Mammary epithelial cell (primary cell): ENCODE measurements at regions not wholly inside any gene's neighbourhood (a gene's known extent, or its start where the extent isn't known, plus 50 kb on each side); places are given as distances from the start of the nearest gene placed in this dataset.

ENCODE experiments used
- EZH2 ChIP-seq: IDR thresholded peaks from 2 replicates; pipeline ENCODE4 v1.6.1; 2012; ENCODE audit warnings: low read length, inconsistent platforms, borderline replicate concordance
- TF ChIP-seq, protein P1 (sequence below), 2 donors: IDR thresholded peaks in 1 of 2; conservative IDR thresholded peaks in 1 of 2; 2 replicates each; pipeline ENCODE4 v1.5.1; 2011 to 2012; ENCODE audit warnings: inconsistent platforms in 2 of 2, low read length in 2 of 2, mild to moderate bottlenecking in 2 of 2, control low read depth in 1 of 2, low read depth in 1 of 2; ENCODE audit not compliant: insufficient read depth in 1 of 2; ENCODE audit errors: extremely low read depth in 1 of 2

DNA sequence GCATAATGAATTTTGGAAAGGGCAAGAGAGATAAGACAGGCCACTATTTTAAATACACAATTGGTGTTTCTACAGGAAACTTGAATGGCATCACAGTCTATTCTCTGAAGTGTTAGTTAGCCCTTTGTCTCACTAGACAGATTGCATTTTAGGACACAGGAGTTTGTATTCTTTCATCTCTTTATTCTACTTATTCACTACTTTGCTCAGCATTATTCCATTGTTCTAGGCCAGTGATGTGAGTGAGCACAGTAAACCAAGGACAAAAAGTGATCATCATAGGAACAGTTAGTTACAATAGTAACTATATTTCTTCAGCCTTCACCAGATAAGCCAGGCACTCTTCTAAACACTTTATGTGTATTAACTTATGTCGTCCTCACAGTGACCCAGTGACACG is 150.2 kb upstream of the SLCO3A1 start:
- TF ChIP-seq, protein P1, sequence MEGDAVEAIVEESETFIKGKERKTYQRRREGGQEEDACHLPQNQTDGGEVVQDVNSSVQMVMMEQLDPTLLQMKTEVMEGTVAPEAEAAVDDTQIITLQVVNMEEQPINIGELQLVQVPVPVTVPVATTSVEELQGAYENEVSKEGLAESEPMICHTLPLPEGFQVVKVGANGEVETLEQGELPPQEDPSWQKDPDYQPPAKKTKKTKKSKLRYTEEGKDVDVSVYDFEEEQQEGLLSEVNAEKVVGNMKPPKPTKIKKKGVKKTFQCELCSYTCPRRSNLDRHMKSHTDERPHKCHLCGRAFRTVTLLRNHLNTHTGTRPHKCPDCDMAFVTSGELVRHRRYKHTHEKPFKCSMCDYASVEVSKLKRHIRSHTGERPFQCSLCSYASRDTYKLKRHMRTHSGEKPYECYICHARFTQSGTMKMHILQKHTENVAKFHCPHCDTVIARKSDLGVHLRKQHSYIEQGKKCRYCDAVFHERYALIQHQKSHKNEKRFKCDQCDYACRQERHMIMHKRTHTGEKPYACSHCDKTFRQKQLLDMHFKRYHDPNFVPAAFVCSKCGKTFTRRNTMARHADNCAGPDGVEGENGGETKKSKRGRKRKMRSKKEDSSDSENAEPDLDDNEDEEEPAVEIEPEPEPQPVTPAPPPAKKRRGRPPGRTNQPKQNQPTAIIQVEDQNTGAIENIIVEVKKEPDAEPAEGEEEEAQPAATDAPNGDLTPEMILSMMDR (conservative IDR thresholded peaks at IDR 0.05 in 1 of 2, IDR thresholded peaks at IDR 0.05 in 1 of 2; ENCODE audit: extremely low read depth in 1 of 2, insufficient read depth in 1 of 2, low read depth in 1 of 2, low read length in 2 of 2), result no peak
- TF ChIP-seq EZH2, result no peak
